ENCODE measurements at regions not wholly inside any gene's neighbourhood (a gene's known extent, or its start where the extent isn't known, plus 50 kb on each side); places are given as distances from the start of the nearest gene placed in this dataset.
"Not testable (repeated sequence)": the region's sequence is repeated elsewhere in the genome, so short reads cannot be mapped to it uniquely, and the experiment has no call there.

- no peak for DNase-seq (ENCODE audit: low read depth, low spot score)
- Histone ChIP-seq H3K9ac (ENCODE audit: insufficient read length, low read depth) (no peak overlapping the region), H3K9me3 (ENCODE audit: insufficient read depth, low read length) (no peaks in the 10 kb centered on the region), H3K4me1 (ENCODE audit: insufficient read depth, insufficient read length) (no peaks in the 10 kb centered on the region), H3K27me3 (ENCODE audit: insufficient read depth, insufficient read length) (no peaks in the 10 kb centered on the region), H3K36me3 (ENCODE audit: insufficient read depth, insufficient read length, low read length) (no peaks in the 10 kb centered on the region), H3K4me3 (ENCODE audit: insufficient read length, low read depth) (no peak overlapping the region)
- TF ChIP-seq ZNF274 (IDR thresholded peaks at IDR 0.05; ENCODE audit: low read depth, low read length) (no peak), SUZ12 (IDR thresholded peaks at IDR 0.05; ENCODE audit: extremely low read depth, insufficient read depth, insufficient read length) (no peak), YY1 (IDR thresholded peaks at IDR 0.05; ENCODE audit: insufficient read depth, insufficient read length) (no peak)
These were observed 672.1 kb upstream of the CHD1 start for GRCh38 chr5:99600952-99601351.

DNA sequence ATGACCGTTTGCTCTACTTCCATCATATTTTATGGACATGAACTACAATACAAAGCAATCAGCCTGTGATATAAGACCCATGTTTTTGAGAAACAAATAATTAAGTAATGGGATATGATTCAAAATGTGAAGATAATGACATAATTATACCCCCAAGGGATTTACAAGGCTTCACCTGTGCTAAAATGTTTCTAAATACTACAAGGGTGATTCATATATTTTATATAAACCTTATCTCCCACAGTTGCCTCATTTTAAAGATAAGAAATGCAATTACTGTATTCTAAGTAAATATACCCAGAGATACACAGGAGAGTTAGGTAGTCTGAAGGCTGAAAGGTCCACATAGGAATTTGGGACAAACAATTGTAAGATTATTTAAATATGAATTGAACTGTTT, 662.0 kb upstream of the CHD1 start:
- no peak for DNase-seq (ENCODE audit: low read depth, low spot score)
- Histone ChIP-seq H3K4me3 (ENCODE audit: insufficient read length, low read depth) (no peak overlapping the region), H3K27me3 (ENCODE audit: insufficient read depth, insufficient read length) (no peaks in the 10 kb centered on the region), H3K9ac (ENCODE audit: insufficient read length, low read depth) (no peak overlapping the region), H3K36me3 (ENCODE audit: insufficient read depth, insufficient read length, low read length) (no peaks in the 10 kb centered on the region), H3K4me1 (ENCODE audit: insufficient read depth, insufficient read length) (no peaks in the 10 kb centered on the region), H3K9me3 (ENCODE audit: insufficient read depth, low read length) (no peaks in the 10 kb centered on the region)
- TF ChIP-seq YY1 (IDR thresholded peaks at IDR 0.05; ENCODE audit: insufficient read depth, insufficient read length), result no peak
- TF ChIP-seq SUZ12 (IDR thresholded peaks at IDR 0.05; ENCODE audit: extremely low read depth, insufficient read depth, insufficient read length), result no peak
- no peak for TF ChIP-seq ZNF274 (IDR thresholded peaks at IDR 0.05; ENCODE audit: low read depth, low read length)

DNA sequence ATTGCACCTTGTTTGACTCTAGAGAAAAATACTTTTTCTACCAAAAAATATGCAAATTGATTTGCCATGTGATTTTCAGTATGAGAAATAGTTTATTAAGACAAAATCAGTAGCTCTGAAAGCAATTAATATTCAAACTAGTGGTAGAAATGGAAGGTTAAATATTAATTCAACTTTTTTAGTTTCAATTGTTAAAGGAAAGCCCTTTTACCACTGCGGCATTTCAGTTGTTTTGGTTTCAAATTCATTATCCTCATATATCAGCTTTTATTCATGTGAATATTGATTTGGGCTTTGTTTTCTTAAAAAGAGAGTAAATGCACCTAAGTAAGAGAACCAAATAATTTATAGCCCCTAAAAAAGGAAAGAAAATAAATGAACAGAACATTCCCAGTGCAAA, 660.6 kb upstream of the CHD1 start:
- DNase-seq (ENCODE audit: low read depth, low spot score), result no peak
- Histone ChIP-seq H3K4me1 (ENCODE audit: insufficient read depth, insufficient read length) (no peaks in the 10 kb centered on the region), H3K9ac (ENCODE audit: insufficient read length, low read depth) (no peak overlapping the region), H3K27me3 (ENCODE audit: insufficient read depth, insufficient read length) (no peaks in the 10 kb centered on the region), H3K9me3 (ENCODE audit: insufficient read depth, low read length) (no peaks in the 10 kb centered on the region), H3K36me3 (ENCODE audit: insufficient read depth, insufficient read length, low read length) (no peaks in the 10 kb centered on the region), H3K4me3 (ENCODE audit: insufficient read length, low read depth) (no peak overlapping the region)
- TF ChIP-seq SUZ12 (IDR thresholded peaks at IDR 0.05; ENCODE audit: extremely low read depth, insufficient read depth, insufficient read length), result no peak
- TF ChIP-seq YY1 (IDR thresholded peaks at IDR 0.05; ENCODE audit: insufficient read depth, insufficient read length), result no peak
- no peak for TF ChIP-seq ZNF274 (IDR thresholded peaks at IDR 0.05; ENCODE audit: low read depth, low read length)

GRCh38 chr5:99587983-99588382, 659.2 kb upstream of the CHD1 start:
- Histone ChIP-seq H3K4me1 (ENCODE audit: insufficient read depth, insufficient read length) (no peaks in the 10 kb centered on the region), H3K4me3 (ENCODE audit: insufficient read length, low read depth) (no peak overlapping the region), H3K9me3 (ENCODE audit: insufficient read depth, low read length) (no peaks in the 10 kb centered on the region), H3K9ac (ENCODE audit: insufficient read length, low read depth) (no peak overlapping the region), H3K36me3 (ENCODE audit: insufficient read depth, insufficient read length, low read length) (no peaks in the 10 kb centered on the region), H3K27me3 (ENCODE audit: insufficient read depth, insufficient read length) (no peaks in the 10 kb centered on the region)
- TF ChIP-seq YY1 (IDR thresholded peaks at IDR 0.05; ENCODE audit: insufficient read depth, insufficient read length) (no peak), ZNF274 (IDR thresholded peaks at IDR 0.05; ENCODE audit: low read depth, low read length) (no peak), SUZ12 (IDR thresholded peaks at IDR 0.05; ENCODE audit: extremely low read depth, insufficient read depth, insufficient read length) (no peak)
- DNase-seq (ENCODE audit: low read depth, low spot score), result no peak

- Histone ChIP-seq H3K9ac (ENCODE audit: insufficient read length, low read depth) (no peak overlapping the region), H3K4me1 (ENCODE audit: insufficient read depth, insufficient read length) (no peaks in the 10 kb centered on the region), H3K4me3 (ENCODE audit: insufficient read length, low read depth) (no peak overlapping the region), H3K27me3 (ENCODE audit: insufficient read depth, insufficient read length) (no peaks in the 10 kb centered on the region), H3K36me3 (ENCODE audit: insufficient read depth, insufficient read length, low read length) (no peaks in the 10 kb centered on the region), H3K9me3 (ENCODE audit: insufficient read depth, low read length) (no peaks in the 10 kb centered on the region)
- no peak for TF ChIP-seq YY1 (IDR thresholded peaks at IDR 0.05; ENCODE audit: insufficient read depth, insufficient read length)
- TF ChIP-seq SUZ12 (IDR thresholded peaks at IDR 0.05; ENCODE audit: extremely low read depth, insufficient read depth, insufficient read length), result no peak
- TF ChIP-seq ZNF274 (IDR thresholded peaks at IDR 0.05; ENCODE audit: low read depth, low read length), result no peak
- no peak for DNase-seq (ENCODE audit: low read depth, low spot score)
These were observed 658.1 kb upstream of the CHD1 start for GRCh38 chr5:99586878-99587277.

GRCh38 chr5:99581204-99581603, 652.4 kb upstream of the CHD1 start:
- H3K9me3 ChIP-seq (ENCODE audit: insufficient read depth, low read length); H3K4me3 ChIP-seq (ENCODE audit: insufficient read length, low read depth); H3K9ac ChIP-seq (ENCODE audit: insufficient read length, low read depth); DNase-seq (ENCODE audit: low read depth, low spot score); H3K27me3 ChIP-seq (ENCODE audit: insufficient read depth, insufficient read length); H3K36me3 ChIP-seq (ENCODE audit: insufficient read depth, insufficient read length, low read length); H3K4me1 ChIP-seq (ENCODE audit: insufficient read depth, insufficient read length): not testable (repeated sequence)

- H3K9ac ChIP-seq (ENCODE audit: insufficient read length, low read depth); H3K27me3 ChIP-seq (ENCODE audit: insufficient read depth, insufficient read length); H3K4me1 ChIP-seq (ENCODE audit: insufficient read depth, insufficient read length); H3K9me3 ChIP-seq (ENCODE audit: insufficient read depth, low read length); H3K4me3 ChIP-seq (ENCODE audit: insufficient read length, low read depth); H3K36me3 ChIP-seq (ENCODE audit: insufficient read depth, insufficient read length, low read length); DNase-seq (ENCODE audit: low read depth, low spot score): not testable (repeated sequence)
These were observed 634.3 kb upstream of the CHD1 start for GRCh38 chr5:99562937-99563627.
